Thyroid gland (tissue), 4 donors: ENCODE measurements at regions not wholly inside any gene's neighbourhood (a gene's known extent, or its start where the extent isn't known, plus 50 kb on each side); places are given as distances from the start of the nearest gene placed in this dataset.

ENCODE experiments used
- POLR2A ChIP-seq, 2 donors: fragments of 450-650 bp; IDR thresholded peaks; one replicate each; pipeline ENCODE4 v1.6.1; 2017; ENCODE audit warnings: antibody characterized with exemption in 2 of 2, mild to moderate bottlenecking in 2 of 2, moderate library complexity in 1 of 2
- TF ChIP-seq, protein P1 (sequence below), 6 experiments: fragments of 200-600 bp in 3 of 6; fragments of 450-650 bp in 3 of 6; sonication (generic) in 3 of 6; IDR thresholded peaks; one replicate each; pipeline ENCODE4 v1.5.1; 2016 to 2019; ENCODE audit warnings: antibody characterized with exemption in 6 of 6, mild to moderate bottlenecking in 2 of 6, inconsistent platforms in 1 of 6, moderate library complexity in 1 of 6

GRCh38 chr7:13037216-13037615 lies 349.8 kb downstream of the ARL4A start:
- TF ChIP-seq, protein P1, sequence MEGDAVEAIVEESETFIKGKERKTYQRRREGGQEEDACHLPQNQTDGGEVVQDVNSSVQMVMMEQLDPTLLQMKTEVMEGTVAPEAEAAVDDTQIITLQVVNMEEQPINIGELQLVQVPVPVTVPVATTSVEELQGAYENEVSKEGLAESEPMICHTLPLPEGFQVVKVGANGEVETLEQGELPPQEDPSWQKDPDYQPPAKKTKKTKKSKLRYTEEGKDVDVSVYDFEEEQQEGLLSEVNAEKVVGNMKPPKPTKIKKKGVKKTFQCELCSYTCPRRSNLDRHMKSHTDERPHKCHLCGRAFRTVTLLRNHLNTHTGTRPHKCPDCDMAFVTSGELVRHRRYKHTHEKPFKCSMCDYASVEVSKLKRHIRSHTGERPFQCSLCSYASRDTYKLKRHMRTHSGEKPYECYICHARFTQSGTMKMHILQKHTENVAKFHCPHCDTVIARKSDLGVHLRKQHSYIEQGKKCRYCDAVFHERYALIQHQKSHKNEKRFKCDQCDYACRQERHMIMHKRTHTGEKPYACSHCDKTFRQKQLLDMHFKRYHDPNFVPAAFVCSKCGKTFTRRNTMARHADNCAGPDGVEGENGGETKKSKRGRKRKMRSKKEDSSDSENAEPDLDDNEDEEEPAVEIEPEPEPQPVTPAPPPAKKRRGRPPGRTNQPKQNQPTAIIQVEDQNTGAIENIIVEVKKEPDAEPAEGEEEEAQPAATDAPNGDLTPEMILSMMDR (IDR thresholded peaks at IDR 0.05), result no peak
- no peak for TF ChIP-seq POLR2A (IDR thresholded peaks at IDR 0.05)
